Suprapubic skin (tissue), 3 donors: ENCODE measurements at regions not wholly inside any gene's neighbourhood (a gene's known extent, or its start where the extent isn't known, plus 50 kb on each side); places are given as distances from the start of the nearest gene placed in this dataset.

ENCODE experiments used
- EP300 ChIP-seq: sonication (generic); formaldehyde crosslinking; IDR thresholded peaks from one replicate; pipeline ENCODE4 v1.6.1; 2017; ENCODE audit warnings: antibody characterized with exemption
- POLR2A ChIP-seq, 2 donors: fragments of 450-650 bp; IDR thresholded peaks; one replicate each; pipeline ENCODE4 v1.6.1; 2017; ENCODE audit warnings: antibody characterized with exemption in 2 of 2, mild to moderate bottlenecking in 2 of 2, moderate library complexity in 2 of 2
- TF ChIP-seq, protein P1 (sequence below), 2 donors: fragments of 200-600 bp in 1 of 2; fragments of 450-650 bp in 1 of 2; sonication (generic) in 1 of 2; IDR thresholded peaks; one replicate each; pipeline ENCODE4 v1.5.1; 2016 to 2019; ENCODE audit warnings: antibody characterized with exemption in 2 of 2, mild to moderate bottlenecking in 1 of 2, moderate library complexity in 1 of 2

GRCh38 chr1:218525451-218526197 lies 180.5 kb downstream of the TGFB2 start:
- TF ChIP-seq, protein P1, sequence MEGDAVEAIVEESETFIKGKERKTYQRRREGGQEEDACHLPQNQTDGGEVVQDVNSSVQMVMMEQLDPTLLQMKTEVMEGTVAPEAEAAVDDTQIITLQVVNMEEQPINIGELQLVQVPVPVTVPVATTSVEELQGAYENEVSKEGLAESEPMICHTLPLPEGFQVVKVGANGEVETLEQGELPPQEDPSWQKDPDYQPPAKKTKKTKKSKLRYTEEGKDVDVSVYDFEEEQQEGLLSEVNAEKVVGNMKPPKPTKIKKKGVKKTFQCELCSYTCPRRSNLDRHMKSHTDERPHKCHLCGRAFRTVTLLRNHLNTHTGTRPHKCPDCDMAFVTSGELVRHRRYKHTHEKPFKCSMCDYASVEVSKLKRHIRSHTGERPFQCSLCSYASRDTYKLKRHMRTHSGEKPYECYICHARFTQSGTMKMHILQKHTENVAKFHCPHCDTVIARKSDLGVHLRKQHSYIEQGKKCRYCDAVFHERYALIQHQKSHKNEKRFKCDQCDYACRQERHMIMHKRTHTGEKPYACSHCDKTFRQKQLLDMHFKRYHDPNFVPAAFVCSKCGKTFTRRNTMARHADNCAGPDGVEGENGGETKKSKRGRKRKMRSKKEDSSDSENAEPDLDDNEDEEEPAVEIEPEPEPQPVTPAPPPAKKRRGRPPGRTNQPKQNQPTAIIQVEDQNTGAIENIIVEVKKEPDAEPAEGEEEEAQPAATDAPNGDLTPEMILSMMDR (IDR thresholded peaks at IDR 0.05), result no peak
- TF ChIP-seq EP300 (no peak), POLR2A (IDR thresholded peaks at IDR 0.05) (no peak)
